ENCODE measurements at regions not wholly inside any gene's neighbourhood (a gene's known extent, or its start where the extent isn't known, plus 50 kb on each side); places are given as distances from the start of the nearest gene placed in this dataset.

- Histone ChIP-seq H3K36me3 (no peaks in the 10 kb centered on the region), H3K4me3 (no peak overlapping the region), H3K4me1 (peaks cover 34% of the 10 kb centered on the region), H3K9me3 (replicated peaks) (no peaks in the 10 kb centered on the region), H3K27me3 (ENCODE audit: low read depth) (no peaks in the 10 kb centered on the region), H3K27ac (replicated peaks) (no peak overlapping the region)
- no peak for TF ChIP-seq CTCF (IDR thresholded peaks at IDR 0.05; ENCODE audit: borderline replicate concordance)
- intact Hi-C loops (cut with micrococcal nuclease): no loop called here
- DNase-seq: no peak
These were observed 175.0 kb upstream of the TLE3 start for GRCh38 chr15:70272565-70273355.

GRCh38 chr15:70271422-70272088 lies 173.8 kb upstream of the TLE3 start:
- H3K9me3 ChIP-seq (replicated peaks): no peaks in the 10 kb centered on the region
- no peaks in the 10 kb centered on the region for H3K36me3 ChIP-seq
- no peak overlapping the region for H3K4me3 ChIP-seq
- intact Hi-C loops (cut with micrococcal nuclease): no loop called here
- TF ChIP-seq CTCF (IDR thresholded peaks at IDR 0.05; ENCODE audit: borderline replicate concordance): no peak
- no peak overlapping the region for H3K27ac ChIP-seq (replicated peaks)
- no peaks in the 10 kb centered on the region for H3K27me3 ChIP-seq (ENCODE audit: low read depth)
- H3K4me1 ChIP-seq: peaks cover 46% of the 10 kb centered on the region
- no peak for DNase-seq

- no peak for DNase-seq
- TF ChIP-seq CTCF (IDR thresholded peaks at IDR 0.05; ENCODE audit: borderline replicate concordance): no peak
- Histone ChIP-seq H3K4me1 (peaks cover 54% of the 10 kb centered on the region), H3K27me3 (ENCODE audit: low read depth) (no peaks in the 10 kb centered on the region), H3K4me3 (no peak overlapping the region), H3K9me3 (replicated peaks) (no peaks in the 10 kb centered on the region), H3K27ac (replicated peaks) (peak overlapping the region; percentile 64), H3K36me3 (no peaks in the 10 kb centered on the region)
- intact Hi-C loops (cut with micrococcal nuclease): no loop called here
These were observed 173.0 kb upstream of the TLE3 start for GRCh38 chr15:70270752-70271111.

DNA sequence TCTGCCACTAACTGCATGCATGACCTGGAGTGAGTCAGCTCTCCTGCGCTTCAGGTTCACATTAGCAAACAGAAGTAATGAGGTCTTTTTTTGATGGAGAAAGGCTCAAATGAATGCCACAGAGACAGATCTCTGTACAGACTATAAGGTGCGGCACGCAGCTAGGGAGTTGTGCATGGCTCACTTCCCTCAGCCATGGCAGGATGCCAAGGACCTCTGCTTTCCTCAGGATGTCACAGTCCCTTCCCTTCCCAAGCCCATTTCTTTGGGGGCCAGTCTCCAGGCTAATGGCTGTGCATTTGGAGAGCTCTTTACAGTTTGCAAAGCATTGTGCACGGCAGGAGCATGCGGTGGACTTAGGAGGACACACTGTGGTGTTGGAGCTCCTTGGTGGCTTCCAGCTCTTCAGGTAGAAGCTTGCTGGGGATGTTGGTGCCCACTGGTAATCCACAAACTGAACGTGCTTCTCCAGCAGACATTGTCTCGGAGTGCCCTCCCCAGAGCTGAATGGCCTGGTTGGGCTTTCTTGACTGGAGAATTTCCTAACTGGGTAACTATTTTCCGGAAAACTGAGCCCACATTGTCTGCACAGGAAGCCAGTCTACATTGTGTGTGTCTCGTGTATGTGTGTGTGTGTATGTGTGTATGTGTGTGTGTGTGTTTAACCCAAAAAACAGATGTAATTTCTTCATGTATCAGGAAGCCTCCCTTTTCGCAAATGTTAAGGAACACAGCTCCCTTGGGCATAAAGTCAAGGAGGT lies 172.5 kb upstream of the TLE3 start:
- H3K4me1 ChIP-seq: peaks cover 58% of the 10 kb centered on the region
- intact Hi-C loops (cut with micrococcal nuclease): no loop called here

More for the DNA sequence above, 172.5 kb upstream of the TLE3 start:
- Histone ChIP-seq H3K27ac (replicated peaks) (peak overlapping the region; percentile 64), H3K4me3 (no peak overlapping the region), H3K36me3 (no peaks in the 10 kb centered on the region), H3K9me3 (replicated peaks) (no peaks in the 10 kb centered on the region), H3K27me3 (ENCODE audit: low read depth) (no peaks in the 10 kb centered on the region)
- peak; percentile 57 for DNase-seq
- no peak for TF ChIP-seq CTCF (IDR thresholded peaks at IDR 0.05; ENCODE audit: borderline replicate concordance)

Measured in left ventricle myocardium inferior (tissue), 1 donor.